NCI-H2107 treated with DMSO at 0.1 percent for 48 hours (cell line): ENCODE measurements at regions not wholly inside any gene's neighbourhood (a gene's known extent, or its start where the extent isn't known, plus 50 kb on each side); places are given as distances from the start of the nearest gene placed in this dataset.
A peak's percentile ranks its signal among the peaks of the same experiment; 100 is the strongest.

Experiments used
- DNase-seq: peaks from one replicate; lab custom pipeline; 2025; ENCODE audit not compliant: unreplicated experiment; lab: John Stamatoyannopoulos, UW

DNA sequence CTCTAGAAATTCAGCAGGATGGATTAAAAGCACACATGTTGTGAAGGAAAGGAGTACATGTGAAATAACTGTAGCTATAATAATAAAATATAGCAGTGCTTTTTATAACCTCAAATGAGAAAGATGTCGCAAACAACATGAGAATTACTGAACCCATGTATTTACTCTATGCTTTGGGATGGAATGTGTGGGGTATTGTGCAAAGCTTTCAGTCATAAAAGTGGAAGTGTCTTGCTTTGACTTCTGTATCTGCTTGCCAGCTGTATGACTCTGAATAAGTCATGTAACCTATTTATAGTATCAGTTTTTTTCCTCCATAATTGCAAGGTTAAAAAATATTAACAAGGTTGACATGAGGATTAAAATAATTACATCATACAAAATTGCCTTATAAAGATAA, 519.3 kb upstream of the CADM2 start:
- DNase-seq, result no peak

DNA sequence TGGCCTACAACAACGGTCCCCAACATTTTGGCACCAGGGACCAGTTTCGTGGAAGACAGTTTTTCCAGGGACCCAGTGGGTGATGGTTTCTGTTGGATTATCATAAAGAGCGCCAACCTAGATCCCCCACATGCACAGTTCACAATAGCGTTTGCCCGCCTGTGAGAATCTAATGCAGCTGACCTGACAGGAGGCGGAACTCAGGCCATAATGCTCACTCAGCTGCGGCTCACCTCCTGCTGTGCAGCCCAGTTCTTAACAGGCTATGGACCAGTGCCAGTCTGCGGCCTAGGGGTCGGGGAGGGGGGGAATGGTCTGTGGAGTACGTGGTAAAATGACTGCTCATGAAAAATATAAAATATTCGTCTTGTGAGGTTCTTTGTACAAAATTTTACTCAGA, 518.5 kb upstream of the CADM2 start:
- no peak for DNase-seq

GRCh38 chr3:84442533-84442932, 516.3 kb upstream of the CADM2 start:
- no peak for DNase-seq

GRCh38 chr3:84444726-84445521, 513.9 kb upstream of the CADM2 start:
- DNase-seq, result no peak

DNA sequence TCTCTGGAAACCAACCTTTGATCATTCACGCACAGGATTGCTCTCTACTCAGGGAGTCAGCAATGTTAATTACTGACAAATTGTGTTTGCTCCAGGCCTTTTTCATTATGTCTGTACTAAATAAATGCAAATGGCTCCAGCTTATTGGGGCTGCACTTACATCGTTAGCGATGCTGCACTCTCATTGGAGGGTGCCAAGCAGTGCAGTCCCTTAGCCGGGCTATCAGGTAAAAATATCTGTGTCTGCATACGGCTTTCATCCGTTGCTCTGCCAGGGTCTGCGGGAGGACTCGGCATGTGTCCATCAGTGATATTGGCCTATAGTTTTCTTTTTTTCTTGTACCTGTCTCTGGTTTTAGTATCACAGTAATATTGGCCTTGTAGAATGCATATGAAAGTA, 471.5 kb upstream of the CADM2 start:
- DNase-seq, result no peak

- no peak for DNase-seq
Observed at GRCh38 chr3:84504761-84505160, 454.0 kb upstream of the CADM2 start.

GRCh38 chr3:84510007-84510406, 448.8 kb upstream of the CADM2 start:
- no peak for DNase-seq

DNA sequence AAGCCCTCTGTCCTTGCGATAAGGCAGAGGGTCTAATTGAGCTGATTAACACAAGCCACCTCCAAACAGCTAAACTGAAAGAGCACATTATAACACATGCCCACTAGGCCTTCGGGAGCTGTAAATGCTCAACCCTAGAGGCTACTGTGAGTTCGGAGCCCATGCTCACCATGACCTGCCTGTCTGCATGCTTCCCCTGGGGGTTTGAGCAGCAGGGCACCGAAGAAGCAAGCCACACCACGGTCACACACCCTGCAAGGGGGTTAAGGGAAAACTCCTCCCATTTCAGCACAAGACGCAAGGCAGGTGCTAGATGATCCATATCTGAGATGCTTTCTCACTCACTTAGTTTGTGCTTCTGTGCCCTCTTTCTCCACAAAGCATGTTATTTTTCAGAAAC, 435.9 kb upstream of the CADM2 start:
- DNase-seq, result no peak

GRCh38 chr3:84536916-84537315, 421.9 kb upstream of the CADM2 start:
- DNase-seq, result no peak

GRCh38 chr3:84538597-84538996, 420.2 kb upstream of the CADM2 start:
- no peak for DNase-seq

DNA sequence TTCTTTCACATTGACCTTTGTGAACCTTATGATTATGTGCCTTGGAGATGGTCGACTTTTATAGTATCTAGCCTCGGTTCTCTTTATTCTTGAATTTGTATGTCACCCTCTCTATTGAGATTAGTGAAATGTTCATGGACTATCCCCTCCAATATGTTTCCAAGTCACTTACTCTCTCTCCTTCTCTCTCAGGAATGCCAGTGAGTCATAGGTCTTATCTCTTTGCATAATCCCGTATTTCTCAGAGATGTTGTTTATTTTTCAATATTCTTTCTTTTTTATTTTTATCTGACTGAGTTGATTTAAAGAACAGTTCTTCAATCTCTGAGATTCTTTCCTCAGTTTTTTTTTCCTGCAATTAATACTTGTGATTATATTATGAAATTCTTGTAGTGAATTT, 411.6 kb upstream of the CADM2 start:
- DNase-seq, result no peak

DNA sequence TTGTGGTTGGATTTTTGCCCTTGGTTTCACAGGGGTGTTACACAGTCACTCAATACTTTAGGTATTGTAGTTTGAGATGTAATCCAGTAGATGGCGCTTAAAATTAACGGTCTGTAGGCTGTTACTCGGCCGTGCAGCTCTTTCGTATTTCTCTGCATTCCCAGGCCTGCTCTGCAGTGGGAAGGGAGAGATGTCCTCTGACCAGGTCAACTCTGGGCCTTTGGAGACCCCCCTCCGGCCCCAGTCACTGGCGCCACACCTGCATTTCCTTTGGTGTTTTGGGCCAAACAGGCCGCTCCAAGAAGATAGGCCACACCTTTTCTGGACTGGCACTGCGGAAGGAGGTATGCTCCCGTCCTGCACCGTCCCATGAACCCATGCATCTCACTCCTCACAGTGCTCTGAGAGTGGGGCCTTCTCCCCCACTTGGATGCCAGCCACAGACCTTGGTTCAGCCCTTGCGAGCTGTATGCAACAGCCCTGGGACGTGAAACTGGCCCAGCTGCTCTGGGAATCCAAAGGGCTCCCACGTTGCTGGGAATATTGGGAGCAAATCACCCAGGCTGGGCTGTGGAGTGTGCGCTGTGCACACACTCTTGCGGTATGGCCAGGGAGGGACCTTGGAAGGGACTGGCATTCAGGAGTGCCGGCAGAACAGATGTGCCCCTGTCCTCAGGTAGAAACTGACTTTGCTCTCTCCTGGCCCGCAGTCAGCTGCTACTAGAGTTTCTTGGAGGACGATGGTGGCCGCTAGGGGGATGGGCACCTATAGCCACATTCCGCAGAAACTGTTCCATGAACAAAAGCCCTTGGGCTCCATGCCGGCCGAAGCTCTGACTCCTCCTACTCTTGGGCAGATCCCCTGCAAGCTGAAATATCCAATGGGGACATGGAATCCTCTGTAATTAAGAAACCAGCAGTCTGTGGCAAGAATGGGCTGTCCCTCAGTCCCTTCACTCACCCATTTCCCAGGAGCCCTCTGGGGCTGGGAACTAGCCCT, 410.5 kb upstream of the CADM2 start:
- peak; percentile 12 for DNase-seq

- DNase-seq, result no peak
Observed at GRCh38 chr3:84555629-84556028, 403.2 kb upstream of the CADM2 start.

DNA sequence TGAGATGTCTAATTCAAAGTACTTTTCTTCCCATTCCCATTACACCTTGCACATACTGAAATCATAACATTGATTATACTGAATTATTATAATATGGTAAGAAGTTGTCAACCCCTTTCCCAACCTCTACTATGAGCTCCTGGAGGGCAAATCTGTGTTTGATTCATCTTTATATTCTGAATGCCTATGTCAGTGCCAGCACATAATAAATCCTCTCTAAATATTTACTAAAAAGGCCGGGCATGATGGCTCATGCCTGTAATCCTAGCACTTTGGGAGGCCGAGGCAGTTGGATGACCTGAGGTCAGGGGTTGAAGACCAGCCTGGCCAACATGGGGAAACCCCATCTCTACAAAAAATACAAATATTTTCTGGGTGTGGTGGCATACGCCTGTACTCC, 392.5 kb upstream of the CADM2 start:
- no peak for DNase-seq

DNA sequence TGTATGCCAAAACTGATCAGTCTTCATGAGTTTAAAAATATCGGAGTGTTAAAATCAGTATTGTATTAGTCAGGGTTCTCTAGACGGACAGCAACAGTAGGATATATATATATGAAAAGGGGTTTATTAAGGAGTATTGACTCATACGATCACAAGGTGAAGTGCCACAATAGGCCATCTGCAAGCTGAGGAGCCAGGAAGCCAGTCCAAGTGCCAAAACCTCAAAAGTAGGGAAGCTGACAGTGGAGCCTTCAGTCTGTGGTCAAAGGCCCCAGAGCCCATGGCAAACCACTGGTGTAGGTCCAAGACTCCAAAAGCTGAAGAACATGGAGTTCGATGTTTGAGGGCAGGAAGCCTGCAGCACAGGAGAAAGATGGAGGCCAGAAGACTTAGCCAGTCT, 391.0 kb upstream of the CADM2 start:
- no peak for DNase-seq

- no peak for DNase-seq
Observed at GRCh38 chr3:84573962-84574361, 384.8 kb upstream of the CADM2 start.

GRCh38 chr3:84586427-84586826, 372.4 kb upstream of the CADM2 start:
- DNase-seq, result no peak

- no peak for DNase-seq
Observed at GRCh38 chr3:84600703-84601225, 358.0 kb upstream of the CADM2 start.

GRCh38 chr3:84601303-84601702, 357.5 kb upstream of the CADM2 start:
- DNase-seq, result peak; percentile 96

GRCh38 chr3:84621823-84622222, 337.0 kb upstream of the CADM2 start:
- DNase-seq, result no peak

DNA sequence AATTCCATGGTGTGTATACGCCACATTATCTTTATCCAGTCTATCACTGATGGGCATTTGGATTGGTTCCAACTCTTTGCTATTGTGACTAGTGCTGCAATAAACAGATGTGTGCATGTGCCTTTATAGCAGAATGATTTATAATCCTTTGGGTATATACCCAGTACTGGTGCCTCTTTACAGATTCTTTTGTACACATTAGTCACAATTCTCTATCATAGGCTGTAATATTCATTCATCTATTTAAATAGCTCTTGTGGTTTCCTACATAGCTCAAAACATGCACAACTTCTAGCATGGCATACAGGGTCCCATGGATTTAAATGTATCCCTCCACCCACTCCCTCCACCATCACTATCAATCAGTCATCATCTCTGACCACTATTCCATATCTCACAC, 324.1 kb upstream of the CADM2 start:
- no peak for DNase-seq

GRCh38 chr3:84637272-84637671, 321.5 kb upstream of the CADM2 start:
- DNase-seq, result no peak
